ENCODE measurements at regions not wholly inside any gene's neighbourhood (a gene's known extent, or its start where the extent isn't known, plus 50 kb on each side); places are given as distances from the start of the nearest gene placed in this dataset.

- no peak overlapping the region for H3K4me2 ChIP-seq
- H4K20me1 ChIP-seq (ENCODE audit: low read depth), result peaks cover 15% of the 10 kb centered on the region
Observed at GRCh38 chr1:201630582-201630981, 91.7 kb downstream of the NAV1 start.

GRCh38 chr1:201631037-201631436 lies 92.1 kb downstream of the NAV1 start:
- H3K4me2 ChIP-seq, result no peak overlapping the region
- peaks cover 42% of the 10 kb centered on the region for H3K4me1 Mint-ChIP-seq
- peaks cover 17% of the 10 kb centered on the region for H3K27me3 Mint-ChIP-seq (ENCODE audit: insufficient read depth, low read depth)
- no peaks in the 10 kb centered on the region for H3K9me3 ChIP-seq (ENCODE audit: low read depth)
- no peaks in the 10 kb centered on the region for H3K79me2 ChIP-seq (ENCODE audit: low read depth)
- H4K20me1 ChIP-seq (ENCODE audit: low read depth), result peaks cover 19% of the 10 kb centered on the region
- no peak overlapping the region for H3K9ac ChIP-seq
- H3K4me3 Mint-ChIP-seq, result no peak overlapping the region
- H3K4me1 ChIP-seq, result peaks cover 29% of the 10 kb centered on the region
- peaks cover 58% of the 10 kb centered on the region for H3K27me3 ChIP-seq
- TF ChIP-seq EZH2phosphoT487 (IDR thresholded peaks at IDR 0.05), result no peak
- no peak for DNase-seq (ENCODE audit: low spot score)
- H3K36me3 Mint-ChIP-seq, result peaks cover 1% of the 10 kb centered on the region
- H2AFZ ChIP-seq (replicated peaks), result no peak overlapping the region
- H3F3A ChIP-seq (ENCODE audit: low read depth), result peaks cover 22% of the 10 kb centered on the region
- no peak overlapping the region for H3K4me3 ChIP-seq
- H3K27ac Mint-ChIP-seq, result no peak overlapping the region
- no peaks in the 10 kb centered on the region for H3K9me3 Mint-ChIP-seq
- H3K27ac ChIP-seq, result no peak overlapping the region
- H3K36me3 ChIP-seq, result no peaks in the 10 kb centered on the region

More at GRCh38 chr1:201630582-201630981, 91.7 kb downstream of the NAV1 start:
- Histone ChIP-seq H3K9me3 (ENCODE audit: low read depth) (no peaks in the 10 kb centered on the region), H3K4me3 (no peak overlapping the region), H3K9ac (no peak overlapping the region), H2AFZ (replicated peaks) (no peak overlapping the region), H3K79me2 (ENCODE audit: low read depth) (no peaks in the 10 kb centered on the region), H3F3A (ENCODE audit: low read depth) (peaks cover 17% of the 10 kb centered on the region), H3K27ac (no peak overlapping the region), H3K27me3 (peaks cover 53% of the 10 kb centered on the region), H3K4me1 (peaks cover 24% of the 10 kb centered on the region), H3K36me3 (no peaks in the 10 kb centered on the region)
- Mint-ChIP-seq H3K4me1 (peaks cover 37% of the 10 kb centered on the region), H3K4me3 (no peak overlapping the region), H3K27ac (no peak overlapping the region), H3K27me3 (ENCODE audit: insufficient read depth, low read depth) (peaks cover 15% of the 10 kb centered on the region), H3K36me3 (peaks cover 1% of the 10 kb centered on the region), H3K9me3 (no peaks in the 10 kb centered on the region)
- no peak for DNase-seq (ENCODE audit: low spot score)
- no peak for TF ChIP-seq EZH2 (IDR thresholded peaks at IDR 0.05)
- TF ChIP-seq CTCF (IDR thresholded peaks at IDR 0.05), result no peak
- no peak for TF ChIP-seq EZH2phosphoT487 (IDR thresholded peaks at IDR 0.05)

- peaks cover 33% of the 10 kb centered on the region for H4K20me1 ChIP-seq (ENCODE audit: low read depth)
Observed at GRCh38 chr1:201632364-201632952, 93.5 kb downstream of the NAV1 start.

More at GRCh38 chr1:201632364-201632952, 93.5 kb downstream of the NAV1 start:
- TF ChIP-seq EZH2phosphoT487 (IDR thresholded peaks at IDR 0.05), result no peak
- no peak for TF ChIP-seq EZH2 (IDR thresholded peaks at IDR 0.05)
- no peak for TF ChIP-seq CTCF (IDR thresholded peaks at IDR 0.05)
- H3F3A ChIP-seq (ENCODE audit: low read depth), result peaks cover 36% of the 10 kb centered on the region
- H3K36me3 ChIP-seq, result no peaks in the 10 kb centered on the region
- Mint-ChIP-seq H3K9me3 (no peaks in the 10 kb centered on the region), H3K4me1 (peaks cover 55% of the 10 kb centered on the region), H3K36me3 (peaks cover 1% of the 10 kb centered on the region), H3K27me3 (ENCODE audit: insufficient read depth, low read depth) (peaks cover 20% of the 10 kb centered on the region), H3K4me3 (no peak overlapping the region), H3K27ac (no peak overlapping the region)
- H2AFZ ChIP-seq (replicated peaks), result no peak overlapping the region
- H3K79me2 ChIP-seq (ENCODE audit: low read depth), result no peaks in the 10 kb centered on the region
- H3K4me2 ChIP-seq, result no peak overlapping the region
- no peaks in the 10 kb centered on the region for H3K9me3 ChIP-seq (ENCODE audit: low read depth)
- H3K27me3 ChIP-seq, result peaks cover 71% of the 10 kb centered on the region
- no peak for DNase-seq (ENCODE audit: low spot score)
- H3K4me3 ChIP-seq, result no peak overlapping the region
- H3K4me1 ChIP-seq, result peaks cover 43% of the 10 kb centered on the region
- H3K9ac ChIP-seq, result no peak overlapping the region
- no peak overlapping the region for H3K27ac ChIP-seq
